ENCODE measurements at regions not wholly inside any gene's neighbourhood (a gene's known extent, or its start where the extent isn't known, plus 50 kb on each side); places are given as distances from the start of the nearest gene placed in this dataset.

DNA sequence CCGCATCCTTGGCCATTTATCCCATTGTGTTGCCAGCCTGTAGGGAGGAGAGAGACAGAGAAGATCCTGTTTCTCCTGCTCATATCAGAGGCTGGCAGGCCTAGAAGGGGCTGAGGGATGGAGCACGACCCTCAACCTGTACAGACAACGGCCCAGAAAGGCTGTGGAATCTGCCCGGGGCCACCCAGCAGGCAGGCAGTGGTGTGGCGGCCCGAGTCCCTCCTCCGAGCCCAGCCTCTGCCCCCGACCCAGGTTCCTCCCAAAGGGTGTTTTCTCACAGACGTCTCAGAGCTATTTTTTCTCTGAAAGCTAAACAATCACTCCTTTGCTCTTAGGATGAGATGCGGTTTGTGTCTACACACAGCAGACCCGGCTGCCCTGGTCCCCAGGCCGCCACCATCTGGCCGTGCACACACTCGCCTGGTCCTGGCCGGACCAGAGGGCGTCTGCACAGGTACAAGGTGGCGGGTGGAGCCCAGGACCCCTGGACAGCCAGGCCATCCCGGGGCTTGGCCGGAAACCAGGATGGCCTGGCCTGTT lies 69.3 kb downstream of the FOXL3 start:
- TF ChIP-seq, protein P1, sequence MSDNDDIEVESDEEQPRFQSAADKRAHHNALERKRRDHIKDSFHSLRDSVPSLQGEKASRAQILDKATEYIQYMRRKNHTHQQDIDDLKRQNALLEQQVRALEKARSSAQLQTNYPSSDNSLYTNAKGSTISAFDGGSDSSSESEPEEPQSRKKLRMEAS (IDR thresholded peaks at IDR 0.05): no peak
- TF ChIP-seq, protein P2, sequence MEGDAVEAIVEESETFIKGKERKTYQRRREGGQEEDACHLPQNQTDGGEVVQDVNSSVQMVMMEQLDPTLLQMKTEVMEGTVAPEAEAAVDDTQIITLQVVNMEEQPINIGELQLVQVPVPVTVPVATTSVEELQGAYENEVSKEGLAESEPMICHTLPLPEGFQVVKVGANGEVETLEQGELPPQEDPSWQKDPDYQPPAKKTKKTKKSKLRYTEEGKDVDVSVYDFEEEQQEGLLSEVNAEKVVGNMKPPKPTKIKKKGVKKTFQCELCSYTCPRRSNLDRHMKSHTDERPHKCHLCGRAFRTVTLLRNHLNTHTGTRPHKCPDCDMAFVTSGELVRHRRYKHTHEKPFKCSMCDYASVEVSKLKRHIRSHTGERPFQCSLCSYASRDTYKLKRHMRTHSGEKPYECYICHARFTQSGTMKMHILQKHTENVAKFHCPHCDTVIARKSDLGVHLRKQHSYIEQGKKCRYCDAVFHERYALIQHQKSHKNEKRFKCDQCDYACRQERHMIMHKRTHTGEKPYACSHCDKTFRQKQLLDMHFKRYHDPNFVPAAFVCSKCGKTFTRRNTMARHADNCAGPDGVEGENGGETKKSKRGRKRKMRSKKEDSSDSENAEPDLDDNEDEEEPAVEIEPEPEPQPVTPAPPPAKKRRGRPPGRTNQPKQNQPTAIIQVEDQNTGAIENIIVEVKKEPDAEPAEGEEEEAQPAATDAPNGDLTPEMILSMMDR (IDR thresholded peaks at IDR 0.05 in 2 of 3, conservative IDR thresholded peaks at IDR 0.05 in 1 of 3; ENCODE audit: borderline replicate concordance in 1 of 3, insufficient read depth in 1 of 3, low read depth in 2 of 3, low read length in 2 of 3): no peak
- TF ChIP-seq EZH2phosphoT487 (IDR thresholded peaks at IDR 0.05; ENCODE audit: borderline replicate concordance): no peak
- TF ChIP-seq POLR2AphosphoS5 (IDR thresholded peaks at IDR 0.05; ENCODE audit: low read depth, low read length): no peak
- TF ChIP-seq SP1 (IDR thresholded peaks at IDR 0.05; ENCODE audit: low read depth): no peak
- TF ChIP-seq ZFX (IDR thresholded peaks at IDR 0.05): no peak
- TF ChIP-seq POLR2A (IDR thresholded peaks at IDR 0.05; ENCODE audit: borderline replicate concordance, extremely low read depth, insufficient read depth, insufficient read length): no peak
- TF ChIP-seq SRF (IDR thresholded peaks at IDR 0.05; ENCODE audit: low read depth): no peak
- no peak for TF ChIP-seq RAD21 (IDR thresholded peaks at IDR 0.05; ENCODE audit: low read depth)
- TF ChIP-seq EZH2 (IDR thresholded peaks at IDR 0.05): no peak
- no peak for TF ChIP-seq YY1 (IDR thresholded peaks at IDR 0.05; ENCODE audit: extremely low read depth, insufficient replicate concordance, low read depth, low read length)
- TF ChIP-seq ELF1 (IDR thresholded peaks at IDR 0.05; ENCODE audit: borderline replicate concordance, low read depth): no peak
